ENCODE measurements at regions not wholly inside any gene's neighbourhood (a gene's known extent, or its start where the extent isn't known, plus 50 kb on each side); places are given as distances from the start of the nearest gene placed in this dataset.

- TF ChIP-seq EP300 (IDR thresholded peaks at IDR 0.05), result no peak
- no peak for ATAC-seq
- WGBS, 2 donors (ENCODE audit: low coverage in 1 of 2), result 72 to 88% methylated on average over 2 of the region's 2 CpGs
Measured at GRCh38 chr4:131113704-131114103, 2017.8 kb downstream of the C4orf33 start.

GRCh38 chr4:131119661-131120060 is 2023.7 kb downstream of the C4orf33 start:
- Histone ChIP-seq H3K4me3 (no peak overlapping the region), H3K27ac (no peak overlapping the region), H3K27me3 (no peaks in the 10 kb centered on the region), H3K4me1 (no peaks in the 10 kb centered on the region), H3K36me3 (no peaks in the 10 kb centered on the region), H3K9me3 (no peaks in the 10 kb centered on the region)
- TF ChIP-seq EP300 (IDR thresholded peaks at IDR 0.05) (no peak), CTCF (IDR thresholded peaks at IDR 0.05) (no peak), POLR2A (IDR thresholded peaks at IDR 0.05) (no peak), POLR2AphosphoS5 (IDR thresholded peaks at IDR 0.05) (no peak)
- no peak for ATAC-seq

More at GRCh38 chr4:131113704-131114103, 2017.8 kb downstream of the C4orf33 start:
- no peaks in the 10 kb centered on the region for H3K36me3 ChIP-seq
- no peak overlapping the region for H3K4me3 ChIP-seq
- no peak overlapping the region for H3K27ac ChIP-seq
- no peaks in the 10 kb centered on the region for H3K4me1 ChIP-seq
- no peaks in the 10 kb centered on the region for H3K9me3 ChIP-seq
- no peaks in the 10 kb centered on the region for H3K27me3 ChIP-seq

- no peak for ATAC-seq
- Histone ChIP-seq H3K4me1 (no peaks in the 10 kb centered on the region), H3K27me3 (no peaks in the 10 kb centered on the region), H3K9me3 (no peaks in the 10 kb centered on the region), H3K36me3 (no peaks in the 10 kb centered on the region), H3K4me3 (no peak overlapping the region), H3K27ac (no peak overlapping the region)
- WGBS, 2 donors (ENCODE audit: low coverage in 1 of 2), result 70% methylated on average over 2 of the region's 2 CpGs; no CpG with 5 or more reads in 1 of the 2 donors
- TF ChIP-seq CTCF (IDR thresholded peaks at IDR 0.05) (no peak), POLR2AphosphoS5 (IDR thresholded peaks at IDR 0.05) (no peak), EP300 (IDR thresholded peaks at IDR 0.05) (no peak)
Measured at GRCh38 chr4:131137196-131137595, 2011.9 kb upstream of the PCDH10 start.

- ATAC-seq, result no peak
- no peaks in the 10 kb centered on the region for H3K4me1 ChIP-seq
- WGBS, 2 donors (ENCODE audit: low coverage in 1 of 2), result 67 to 80% methylated on average over 1 of the region's 1 CpG
Measured at GRCh38 chr4:131159261-131159660, 1989.8 kb upstream of the PCDH10 start.

GRCh38 chr4:131192318-131192717 is 1956.8 kb upstream of the PCDH10 start:
- Histone ChIP-seq H3K9me3 (no peaks in the 10 kb centered on the region), H3K27me3 (no peaks in the 10 kb centered on the region), H3K27ac (no peak overlapping the region), H3K36me3 (no peaks in the 10 kb centered on the region), H3K4me1 (no peaks in the 10 kb centered on the region), H3K4me3 (no peak overlapping the region)
- no peak for ATAC-seq
- TF ChIP-seq POLR2A (IDR thresholded peaks at IDR 0.05), result no peak
- no peak for TF ChIP-seq EP300 (IDR thresholded peaks at IDR 0.05)
- TF ChIP-seq CTCF (IDR thresholded peaks at IDR 0.05), result no peak
- no peak for TF ChIP-seq POLR2AphosphoS5 (IDR thresholded peaks at IDR 0.05)
- WGBS, 2 donors (ENCODE audit: low coverage in 1 of 2), result 88 to 100% methylated on average over 1 of the region's 1 CpG

More at GRCh38 chr4:131159261-131159660, 1989.8 kb upstream of the PCDH10 start:
- Histone ChIP-seq H3K27me3 (no peaks in the 10 kb centered on the region), H3K9me3 (no peaks in the 10 kb centered on the region), H3K36me3 (no peaks in the 10 kb centered on the region), H3K27ac (no peak overlapping the region), H3K4me3 (no peak overlapping the region)
- no peak for TF ChIP-seq EP300 (IDR thresholded peaks at IDR 0.05)
- TF ChIP-seq POLR2A (IDR thresholded peaks at IDR 0.05), result no peak

- TF ChIP-seq POLR2A (IDR thresholded peaks at IDR 0.05) (no peak), CTCF (IDR thresholded peaks at IDR 0.05) (no peak), POLR2AphosphoS5 (IDR thresholded peaks at IDR 0.05) (no peak), EP300 (IDR thresholded peaks at IDR 0.05) (no peak)
- H3K27ac ChIP-seq, result no peak overlapping the region
- no peaks in the 10 kb centered on the region for H3K9me3 ChIP-seq
- no peak for ATAC-seq
- H3K27me3 ChIP-seq, result no peaks in the 10 kb centered on the region
- no peaks in the 10 kb centered on the region for H3K4me1 ChIP-seq
- no peaks in the 10 kb centered on the region for H3K36me3 ChIP-seq
- H3K4me3 ChIP-seq, result no peak overlapping the region
- WGBS, 2 donors (ENCODE audit: low coverage in 1 of 2), result 54 to 62% methylated on average over 4 to 5 of the region's 6 CpGs
Measured at GRCh38 chr4:131207589-131207988, 1941.5 kb upstream of the PCDH10 start.

All from gastroesophageal sphincter (tissue), 4 donors.